ENCODE measurements at regions not wholly inside any gene's neighbourhood (a gene's known extent, or its start where the extent isn't known, plus 50 kb on each side); places are given as distances from the start of the nearest gene placed in this dataset.

GRCh38 chr22:27679176-27679575, 122.4 kb downstream of the MN1 start:
- H3K27ac Mint-ChIP-seq = no peak overlapping the region

GRCh38 chr22:27679693-27680488, 121.7 kb downstream of the MN1 start:
- H3K27ac Mint-ChIP-seq = no peak overlapping the region
- no peaks in the 10 kb centered on the region for H3K9me3 Mint-ChIP-seq (ENCODE audit: low read depth)
- H3K27me3 Mint-ChIP-seq = peaks cover 2% of the 10 kb centered on the region
- H3K36me3 Mint-ChIP-seq = no peaks in the 10 kb centered on the region
- no peaks in the 10 kb centered on the region for H3K4me1 Mint-ChIP-seq (ENCODE audit: low read depth)
- H3K4me3 Mint-ChIP-seq = no peak overlapping the region

More at GRCh38 chr22:27679176-27679575, 122.4 kb downstream of the MN1 start:
- Mint-ChIP-seq H3K9me3 (ENCODE audit: low read depth) (no peaks in the 10 kb centered on the region), H3K4me1 (ENCODE audit: low read depth) (no peaks in the 10 kb centered on the region), H3K27me3 (peaks cover 2% of the 10 kb centered on the region), H3K4me3 (no peak overlapping the region), H3K36me3 (no peaks in the 10 kb centered on the region)

- no peak overlapping the region for H3K4me3 Mint-ChIP-seq
- no peaks in the 10 kb centered on the region for H3K9me3 Mint-ChIP-seq (ENCODE audit: low read depth)
- no peaks in the 10 kb centered on the region for H3K4me1 Mint-ChIP-seq (ENCODE audit: low read depth)
- H3K27me3 Mint-ChIP-seq = peaks cover 2% of the 10 kb centered on the region
- H3K27ac Mint-ChIP-seq = no peak overlapping the region
- no peaks in the 10 kb centered on the region for H3K36me3 Mint-ChIP-seq
Measured at GRCh38 chr22:27680636-27681035, 120.9 kb downstream of the MN1 start.

- Mint-ChIP-seq H3K36me3 (no peaks in the 10 kb centered on the region), H3K4me3 (no peak overlapping the region), H3K27me3 (peaks cover 2% of the 10 kb centered on the region), H3K4me1 (ENCODE audit: low read depth) (no peaks in the 10 kb centered on the region), H3K9me3 (ENCODE audit: low read depth) (no peaks in the 10 kb centered on the region), H3K27ac (no peak overlapping the region)
Measured at GRCh38 chr22:27681037-27681436, 120.5 kb downstream of the MN1 start.

- no peaks in the 10 kb centered on the region for H3K4me1 Mint-ChIP-seq (ENCODE audit: low read depth)
- H3K36me3 Mint-ChIP-seq = no peaks in the 10 kb centered on the region
- H3K27me3 Mint-ChIP-seq = peaks cover 2% of the 10 kb centered on the region
- no peaks in the 10 kb centered on the region for H3K9me3 Mint-ChIP-seq (ENCODE audit: low read depth)
- H3K4me3 Mint-ChIP-seq = no peak overlapping the region
- no peak overlapping the region for H3K27ac Mint-ChIP-seq
Measured at GRCh38 chr22:27682437-27682836, 119.1 kb downstream of the MN1 start.

GRCh38 chr22:27684901-27685300, 116.7 kb downstream of the MN1 start:
- Mint-ChIP-seq H3K27ac (no peak overlapping the region), H3K4me1 (ENCODE audit: low read depth) (no peaks in the 10 kb centered on the region), H3K27me3 (no peaks in the 10 kb centered on the region), H3K4me3 (no peak overlapping the region), H3K36me3 (no peaks in the 10 kb centered on the region), H3K9me3 (ENCODE audit: low read depth) (no peaks in the 10 kb centered on the region)

GRCh38 chr22:27685515-27685914, 116.0 kb downstream of the MN1 start:
- no peaks in the 10 kb centered on the region for H3K4me1 Mint-ChIP-seq (ENCODE audit: low read depth)
- H3K27ac Mint-ChIP-seq = no peak overlapping the region
- H3K9me3 Mint-ChIP-seq (ENCODE audit: low read depth) = no peaks in the 10 kb centered on the region
- H3K27me3 Mint-ChIP-seq = no peaks in the 10 kb centered on the region
- H3K36me3 Mint-ChIP-seq = no peaks in the 10 kb centered on the region
- H3K4me3 Mint-ChIP-seq = no peak overlapping the region

GRCh38 chr22:27685970-27686369, 115.6 kb downstream of the MN1 start:
- H3K4me1 Mint-ChIP-seq (ENCODE audit: low read depth) = no peaks in the 10 kb centered on the region
- H3K9me3 Mint-ChIP-seq (ENCODE audit: low read depth) = no peaks in the 10 kb centered on the region
- no peaks in the 10 kb centered on the region for H3K36me3 Mint-ChIP-seq
- H3K27ac Mint-ChIP-seq = no peak overlapping the region
- H3K4me3 Mint-ChIP-seq = no peak overlapping the region
- H3K27me3 Mint-ChIP-seq = no peaks in the 10 kb centered on the region

- Mint-ChIP-seq H3K4me3 (no peak overlapping the region), H3K9me3 (ENCODE audit: low read depth) (no peaks in the 10 kb centered on the region), H3K27me3 (peaks cover 3% of the 10 kb centered on the region), H3K4me1 (ENCODE audit: low read depth) (no peaks in the 10 kb centered on the region), H3K36me3 (no peaks in the 10 kb centered on the region), H3K27ac (no peak overlapping the region)
Measured at GRCh38 chr22:27686534-27686933, 115.0 kb downstream of the MN1 start.

GRCh38 chr22:27687984-27688545, 113.5 kb downstream of the MN1 start:
- Mint-ChIP-seq H3K4me1 (ENCODE audit: low read depth) (no peaks in the 10 kb centered on the region), H3K36me3 (no peaks in the 10 kb centered on the region), H3K27me3 (peaks cover 7% of the 10 kb centered on the region), H3K9me3 (ENCODE audit: low read depth) (no peaks in the 10 kb centered on the region), H3K27ac (no peak overlapping the region), H3K4me3 (no peak overlapping the region)

- Mint-ChIP-seq H3K36me3 (no peaks in the 10 kb centered on the region), H3K9me3 (ENCODE audit: low read depth) (no peaks in the 10 kb centered on the region), H3K27me3 (peaks cover 7% of the 10 kb centered on the region), H3K27ac (no peak overlapping the region), H3K4me1 (ENCODE audit: low read depth) (no peaks in the 10 kb centered on the region), H3K4me3 (no peak overlapping the region)
Measured at GRCh38 chr22:27689664-27690063, 111.9 kb downstream of the MN1 start.

GRCh38 chr22:27690599-27690998, 111.0 kb downstream of the MN1 start:
- no peaks in the 10 kb centered on the region for H3K9me3 Mint-ChIP-seq (ENCODE audit: low read depth)
- no peaks in the 10 kb centered on the region for H3K36me3 Mint-ChIP-seq
- no peak overlapping the region for H3K27ac Mint-ChIP-seq
- no peaks in the 10 kb centered on the region for H3K4me1 Mint-ChIP-seq (ENCODE audit: low read depth)
- no peak overlapping the region for H3K4me3 Mint-ChIP-seq
- peaks cover 7% of the 10 kb centered on the region for H3K27me3 Mint-ChIP-seq

GRCh38 chr22:27692243-27692642, 109.3 kb downstream of the MN1 start:
- Mint-ChIP-seq H3K27ac (no peak overlapping the region), H3K4me1 (ENCODE audit: low read depth) (no peaks in the 10 kb centered on the region), H3K9me3 (ENCODE audit: low read depth) (no peaks in the 10 kb centered on the region), H3K36me3 (no peaks in the 10 kb centered on the region), H3K4me3 (no peak overlapping the region), H3K27me3 (peaks cover 7% of the 10 kb centered on the region)

- H3K4me1 Mint-ChIP-seq (ENCODE audit: low read depth) = no peaks in the 10 kb centered on the region
- no peak overlapping the region for H3K27ac Mint-ChIP-seq
- peaks cover 7% of the 10 kb centered on the region for H3K27me3 Mint-ChIP-seq
- no peaks in the 10 kb centered on the region for H3K36me3 Mint-ChIP-seq
- H3K9me3 Mint-ChIP-seq (ENCODE audit: low read depth) = no peaks in the 10 kb centered on the region
- H3K4me3 Mint-ChIP-seq = no peak overlapping the region
Measured at GRCh38 chr22:27695925-27696324, 105.6 kb downstream of the MN1 start.

- Mint-ChIP-seq H3K4me3 (no peak overlapping the region), H3K36me3 (no peaks in the 10 kb centered on the region), H3K4me1 (ENCODE audit: low read depth) (no peaks in the 10 kb centered on the region), H3K9me3 (ENCODE audit: low read depth) (no peaks in the 10 kb centered on the region), H3K27ac (no peak overlapping the region), H3K27me3 (no peaks in the 10 kb centered on the region)
Measured at GRCh38 chr22:27697888-27698287, 103.7 kb downstream of the MN1 start.
